NB4 (cell line): ENCODE measurements at regions not wholly inside any gene's neighbourhood (a gene's known extent, or its start where the extent isn't known, plus 50 kb on each side); places are given as distances from the start of the nearest gene placed in this dataset.

Experiments used
- DNase-seq: peaks from one replicate; pipeline ENCODE4 v3.0.0; 2010; ENCODE audit warnings: low read depth
- H3K4me3 ChIP-seq: one replicate; pipeline ENCODE4 v1.5.1; 2011; ENCODE audit warnings: mild to moderate bottlenecking, low read depth, low read length, moderate library complexity
- MYC ChIP-seq: IDR thresholded peaks from 2 replicates; pipeline ENCODE4 v1.6.1; 2011; ENCODE audit warnings: low read depth, low read length
- POLR2A ChIP-seq: IDR thresholded peaks from 2 replicates; pipeline ENCODE4 v1.6.1; 2011; ENCODE audit warnings: mild to moderate bottlenecking; ENCODE audit not compliant: insufficient read length; ENCODE audit errors: extremely low read depth
- TF ChIP-seq, protein P1 (sequence below): IDR thresholded peaks from one replicate; pipeline ENCODE4 v1.5.1; 2012; ENCODE audit warnings: low read depth, low read length
- TF ChIP-seq, protein P2 (sequence below): IDR thresholded peaks from 2 replicates; pipeline ENCODE4 v1.6.1; 2011; ENCODE audit warnings: low read depth, low read length

DNA sequence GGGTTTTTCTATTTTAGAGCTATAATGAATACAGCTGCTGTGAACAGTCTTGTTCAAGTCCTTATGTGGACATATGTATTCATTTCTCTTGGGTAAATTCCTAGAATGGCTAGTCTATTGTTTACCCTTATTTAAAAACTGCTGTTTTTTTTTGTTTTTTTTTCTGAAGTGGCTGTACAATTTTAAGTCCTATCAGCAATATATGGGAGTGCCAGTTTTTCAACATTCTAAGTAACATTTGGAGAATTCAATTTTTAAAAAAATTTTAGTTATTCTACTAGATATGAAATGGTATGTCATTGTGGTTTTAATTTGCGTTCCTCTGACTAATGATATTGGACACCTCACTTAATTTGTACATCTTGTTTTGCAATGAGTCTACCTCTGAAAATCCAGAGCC lies 349.7 kb downstream of the SATB2 start:
- TF ChIP-seq, protein P1, sequence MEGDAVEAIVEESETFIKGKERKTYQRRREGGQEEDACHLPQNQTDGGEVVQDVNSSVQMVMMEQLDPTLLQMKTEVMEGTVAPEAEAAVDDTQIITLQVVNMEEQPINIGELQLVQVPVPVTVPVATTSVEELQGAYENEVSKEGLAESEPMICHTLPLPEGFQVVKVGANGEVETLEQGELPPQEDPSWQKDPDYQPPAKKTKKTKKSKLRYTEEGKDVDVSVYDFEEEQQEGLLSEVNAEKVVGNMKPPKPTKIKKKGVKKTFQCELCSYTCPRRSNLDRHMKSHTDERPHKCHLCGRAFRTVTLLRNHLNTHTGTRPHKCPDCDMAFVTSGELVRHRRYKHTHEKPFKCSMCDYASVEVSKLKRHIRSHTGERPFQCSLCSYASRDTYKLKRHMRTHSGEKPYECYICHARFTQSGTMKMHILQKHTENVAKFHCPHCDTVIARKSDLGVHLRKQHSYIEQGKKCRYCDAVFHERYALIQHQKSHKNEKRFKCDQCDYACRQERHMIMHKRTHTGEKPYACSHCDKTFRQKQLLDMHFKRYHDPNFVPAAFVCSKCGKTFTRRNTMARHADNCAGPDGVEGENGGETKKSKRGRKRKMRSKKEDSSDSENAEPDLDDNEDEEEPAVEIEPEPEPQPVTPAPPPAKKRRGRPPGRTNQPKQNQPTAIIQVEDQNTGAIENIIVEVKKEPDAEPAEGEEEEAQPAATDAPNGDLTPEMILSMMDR = no peak
- no peak for TF ChIP-seq MYC
- no peak overlapping the region for H3K4me3 ChIP-seq
- DNase-seq = no peak

DNA sequence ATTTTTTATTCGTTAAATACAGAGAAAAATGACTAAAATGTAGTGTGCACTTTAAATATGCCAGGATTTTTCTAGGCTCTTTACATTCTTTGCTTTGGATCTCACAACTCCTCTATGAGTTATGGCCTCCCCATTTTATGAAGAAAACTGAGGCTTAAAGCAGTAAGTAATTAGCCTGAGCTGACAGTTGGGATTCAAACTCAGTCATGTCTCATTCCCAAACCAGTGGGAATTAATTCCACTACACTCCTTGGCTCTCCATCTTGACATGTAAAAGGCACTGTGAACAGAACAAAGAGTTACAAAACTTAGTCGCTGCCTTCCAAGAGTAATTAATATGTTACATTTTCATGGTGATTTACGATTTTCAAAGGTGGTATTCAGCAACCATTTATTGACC lies 351.9 kb downstream of the SATB2 start:
- no peak for DNase-seq
- TF ChIP-seq MYC = no peak
- TF ChIP-seq, protein P2, sequence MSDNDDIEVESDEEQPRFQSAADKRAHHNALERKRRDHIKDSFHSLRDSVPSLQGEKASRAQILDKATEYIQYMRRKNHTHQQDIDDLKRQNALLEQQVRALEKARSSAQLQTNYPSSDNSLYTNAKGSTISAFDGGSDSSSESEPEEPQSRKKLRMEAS = no peak
- TF ChIP-seq POLR2A = no peak
- TF ChIP-seq, protein P1 = no peak
- H3K4me3 ChIP-seq = no peak overlapping the region

DNA sequence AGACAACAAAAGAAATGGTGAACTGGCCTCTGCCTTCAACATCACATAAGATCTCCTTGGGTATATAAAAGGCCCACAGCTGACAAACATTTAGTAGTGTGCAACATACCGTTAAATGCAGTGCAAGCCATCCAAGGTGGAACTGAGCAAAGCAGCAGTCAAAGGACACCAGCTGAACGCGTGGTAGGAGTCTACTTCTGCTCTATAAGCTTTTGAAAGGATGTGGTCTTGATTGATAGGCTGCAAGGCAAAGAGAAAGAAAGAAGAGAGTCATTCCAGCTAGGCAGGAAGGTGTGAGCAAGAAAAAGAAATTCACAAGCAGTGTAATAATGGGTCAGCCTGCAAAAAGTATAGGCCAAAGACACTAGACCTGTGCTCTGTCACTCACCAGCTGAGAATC lies 356.3 kb downstream of the SATB2 start:
- DNase-seq = no peak
- TF ChIP-seq MYC = no peak
- no peak for TF ChIP-seq POLR2A
- TF ChIP-seq, protein P2 = no peak
- TF ChIP-seq, protein P1 = no peak
- no peak overlapping the region for H3K4me3 ChIP-seq

DNA sequence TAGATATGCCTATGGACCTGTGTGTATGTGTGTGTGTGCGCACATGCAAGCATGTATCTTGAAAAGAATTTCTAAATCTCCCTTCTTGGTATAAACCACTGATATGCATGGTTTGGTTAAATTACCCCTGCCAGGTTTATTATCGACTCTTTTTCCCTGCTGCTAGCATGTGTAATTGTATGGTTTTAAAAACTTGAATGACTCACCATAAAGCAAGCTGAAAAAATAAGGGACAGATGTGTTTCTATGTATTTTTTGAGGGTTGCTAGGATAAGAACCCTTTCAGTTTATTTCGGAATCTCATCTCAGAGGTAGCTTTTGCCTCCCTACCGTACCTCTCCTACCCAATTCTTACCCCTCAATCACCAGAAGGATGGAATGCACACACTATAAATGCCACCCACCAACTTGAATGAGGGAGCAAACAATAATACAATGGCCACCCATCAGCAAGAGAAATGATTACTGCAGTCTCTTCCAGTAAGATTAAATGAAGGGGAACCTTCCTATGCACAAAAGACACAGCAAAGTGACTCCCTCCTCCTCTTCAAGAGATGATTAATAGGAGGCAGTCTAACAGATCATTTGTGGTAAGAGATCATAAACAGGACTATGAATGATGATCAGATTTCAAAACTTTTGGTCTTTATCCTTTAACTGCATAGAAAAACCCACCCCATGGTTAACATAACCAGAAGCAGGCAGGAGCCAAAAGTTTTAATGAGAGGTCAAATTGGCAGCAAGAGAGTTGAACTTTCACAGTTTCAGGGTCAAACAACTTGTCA lies 357.2 kb downstream of the SATB2 start:
- no peak overlapping the region for H3K4me3 ChIP-seq
- DNase-seq = no peak
- TF ChIP-seq, protein P1 = no peak
- TF ChIP-seq, protein P2 = no peak
- TF ChIP-seq MYC (no peak), POLR2A (no peak)

DNA sequence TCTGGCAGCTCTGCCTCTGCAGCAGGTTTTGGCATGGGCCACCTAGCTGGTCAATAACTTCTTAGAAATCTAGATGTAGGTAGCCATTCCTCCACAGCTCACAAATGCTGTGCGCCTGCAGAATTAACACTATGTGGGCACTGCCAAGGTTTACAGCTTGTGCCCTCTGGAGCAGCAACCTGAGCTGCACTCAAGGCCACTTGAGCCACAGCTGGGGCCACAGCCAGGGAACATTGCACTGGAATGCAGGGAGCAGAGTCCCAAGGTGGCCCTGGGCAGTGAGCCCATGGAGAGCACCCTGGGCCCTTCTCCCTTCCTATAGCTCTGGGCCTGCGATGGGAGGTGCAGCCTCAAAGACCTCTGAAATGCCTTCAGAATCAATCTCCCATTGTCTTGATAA lies 365.3 kb downstream of the SATB2 start:
- TF ChIP-seq POLR2A (no peak), MYC (no peak)
- TF ChIP-seq, protein P1 = no peak
- TF ChIP-seq, protein P2 = no peak
- H3K4me3 ChIP-seq = no peak overlapping the region
- no peak for DNase-seq
